NT2/D1 (cell line): ENCODE measurements at regions not wholly inside any gene's neighbourhood (a gene's known extent, or its start where the extent isn't known, plus 50 kb on each side); places are given as distances from the start of the nearest gene placed in this dataset.

Source experiments
- DNase-seq: peaks from one replicate; pipeline ENCODE4 v3.0.0-alpha.2; 2011; ENCODE audit warnings: low read depth, low spot score
- H3K27me3 ChIP-seq: 2 replicates; pipeline ENCODE4 v1.6.0; 2011; ENCODE audit warnings: mild to moderate bottlenecking; ENCODE audit not compliant: insufficient read length, insufficient read depth
- H3K36me3 ChIP-seq: 2 replicates; pipeline ENCODE4 v1.6.1; 2011; ENCODE audit warnings: mild to moderate bottlenecking, low read length, mixed read lengths; ENCODE audit not compliant: insufficient read depth, insufficient read length
- H3K4me1 ChIP-seq: 2 replicates; pipeline ENCODE4 v1.5.1; 2011; ENCODE audit not compliant: insufficient read depth, insufficient read length
- H3K4me3 ChIP-seq: 2 replicates; pipeline ENCODE4 v1.5.1; 2011; ENCODE audit warnings: low read depth; ENCODE audit not compliant: insufficient read length
- H3K9ac ChIP-seq: 2 replicates; pipeline ENCODE4 v1.6.0; 2011; ENCODE audit warnings: low read depth; ENCODE audit not compliant: insufficient read length
- H3K9me3 ChIP-seq: 2 replicates; pipeline ENCODE4 v1.5.1; 2011; ENCODE audit warnings: mild to moderate bottlenecking, low read length; ENCODE audit not compliant: insufficient read depth
- SUZ12 ChIP-seq: IDR thresholded peaks from 2 replicates; pipeline ENCODE4 v1.6.1; 2011; ENCODE audit not compliant: insufficient read length, insufficient read depth; ENCODE audit errors: extremely low read depth
- YY1 ChIP-seq: IDR thresholded peaks from 2 replicates; pipeline ENCODE4 v1.6.1; 2011; ENCODE audit not compliant: insufficient read length, insufficient read depth
- ZNF274 ChIP-seq: IDR thresholded peaks from 2 replicates; pipeline ENCODE4 v1.6.1; 2011; ENCODE audit warnings: mild to moderate bottlenecking, low read depth, low read length

GRCh38 chr1:215376544-215377264, 190.4 kb upstream of the KCTD3 start:
- no peaks in the 10 kb centered on the region for H3K9me3 ChIP-seq
- TF ChIP-seq YY1 (no peak), ZNF274 (no peak), SUZ12 (no peak)
- no peak overlapping the region for H3K9ac ChIP-seq
- no peaks in the 10 kb centered on the region for H3K36me3 ChIP-seq
- DNase-seq: no peak
- H3K27me3 ChIP-seq: no peaks in the 10 kb centered on the region
- no peak overlapping the region for H3K4me3 ChIP-seq
- H3K4me1 ChIP-seq: no peaks in the 10 kb centered on the region

- Histone ChIP-seq H3K36me3 (no peaks in the 10 kb centered on the region), H3K4me3 (no peak overlapping the region), H3K9ac (no peak overlapping the region), H3K9me3 (no peaks in the 10 kb centered on the region), H3K4me1 (no peaks in the 10 kb centered on the region), H3K27me3 (no peaks in the 10 kb centered on the region)
- TF ChIP-seq ZNF274: no peak
- TF ChIP-seq YY1: no peak
- TF ChIP-seq SUZ12: no peak
- DNase-seq: no peak
Measured at GRCh38 chr1:215377746-215378145, 189.4 kb upstream of the KCTD3 start.

DNA sequence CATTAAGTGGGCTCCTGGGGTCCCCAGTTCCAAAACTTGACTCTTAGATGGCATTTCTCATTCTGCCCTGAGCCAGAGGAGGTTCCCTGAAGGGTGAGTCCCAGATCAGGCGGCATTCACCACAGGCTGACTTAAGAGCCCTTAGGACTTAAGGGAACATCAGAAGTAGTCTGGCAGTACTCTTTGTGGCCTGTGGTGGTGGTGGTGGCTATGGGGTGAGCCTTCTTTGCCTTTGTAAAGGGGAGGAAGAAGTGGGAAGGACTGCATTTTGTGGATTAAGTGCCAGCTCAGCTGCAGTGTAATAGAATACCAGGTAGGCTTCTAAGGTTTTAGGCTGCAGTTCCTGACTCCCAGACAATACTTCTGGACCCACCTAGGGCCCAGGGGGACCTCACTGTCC, 186.5 kb upstream of the KCTD3 start:
- no peak overlapping the region for H3K9ac ChIP-seq
- no peaks in the 10 kb centered on the region for H3K9me3 ChIP-seq
- H3K36me3 ChIP-seq: no peaks in the 10 kb centered on the region
- no peaks in the 10 kb centered on the region for H3K27me3 ChIP-seq
- TF ChIP-seq SUZ12 (no peak), YY1 (no peak)
- DNase-seq: no peak
- no peak overlapping the region for H3K4me3 ChIP-seq
- no peaks in the 10 kb centered on the region for H3K4me1 ChIP-seq

GRCh38 chr1:215393476-215393875, 173.6 kb upstream of the KCTD3 start:
- DNase-seq: no peak
- no peaks in the 10 kb centered on the region for H3K4me1 ChIP-seq
- TF ChIP-seq ZNF274: no peak
- TF ChIP-seq YY1: no peak
- no peak for TF ChIP-seq SUZ12

DNA sequence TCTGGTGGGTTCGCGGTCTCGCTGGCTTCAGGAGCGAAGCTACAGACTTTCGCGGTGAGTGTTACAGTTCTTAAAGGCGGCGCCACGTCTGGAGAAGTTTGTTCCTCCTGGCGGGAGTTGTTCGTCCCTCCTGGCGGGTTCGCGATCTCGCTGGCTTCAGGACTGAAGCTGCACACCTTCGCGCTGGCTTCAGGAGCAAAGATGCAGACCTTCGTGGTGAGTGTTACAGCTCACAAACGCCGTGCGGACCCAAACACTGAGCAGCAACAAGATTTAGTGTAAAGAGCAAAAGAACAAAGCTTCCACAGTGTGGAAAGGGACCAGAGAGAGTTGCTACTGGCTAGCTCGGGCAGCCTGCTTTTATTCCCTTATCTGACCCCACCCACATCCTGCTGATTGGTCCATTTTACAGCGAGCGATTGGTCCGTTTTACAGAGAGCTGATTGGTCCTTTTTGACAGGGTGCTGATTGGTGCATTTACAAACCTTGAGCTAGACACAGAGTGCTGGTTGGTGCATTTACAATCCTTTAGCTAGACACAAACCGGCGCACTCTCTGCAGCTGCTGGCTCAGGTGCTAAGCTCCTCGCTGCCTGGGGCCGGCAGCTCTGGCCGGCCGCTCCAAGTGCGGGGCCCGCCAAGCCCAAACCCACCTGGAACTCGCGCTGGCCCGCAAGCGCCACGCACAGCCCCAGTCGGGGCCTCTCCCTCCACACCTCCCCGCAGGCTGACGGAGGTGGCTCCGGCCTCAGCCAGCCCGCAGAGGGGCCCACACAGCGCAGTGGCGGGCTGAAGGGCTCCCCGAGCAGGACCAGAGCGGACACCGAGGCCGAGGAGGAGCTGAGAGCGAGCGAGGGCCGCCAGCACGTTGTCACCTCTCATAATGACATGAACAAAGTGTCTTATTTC, 172.8 kb upstream of the KCTD3 start:
- no peak for TF ChIP-seq YY1
- TF ChIP-seq ZNF274: no peak
- no peak for TF ChIP-seq SUZ12
- no peak for DNase-seq

More at GRCh38 chr1:215393476-215393875, 173.6 kb upstream of the KCTD3 start:
- Histone ChIP-seq H3K9me3 (peaks cover 35% of the 10 kb centered on the region), H3K36me3 (no peaks in the 10 kb centered on the region), H3K4me3 (no peak overlapping the region), H3K27me3 (no peaks in the 10 kb centered on the region), H3K9ac (no peak overlapping the region)

GRCh38 chr1:215397106-215397505, 170.0 kb upstream of the KCTD3 start:
- Histone ChIP-seq H3K9ac (no peak overlapping the region), H3K9me3 (peaks cover 6% of the 10 kb centered on the region; the same call in 1 of the 2 replicates), H3K27me3 (no peaks in the 10 kb centered on the region), H3K36me3 (no peaks in the 10 kb centered on the region), H3K4me1 (no peaks in the 10 kb centered on the region), H3K4me3 (no peak overlapping the region)
- no peak for DNase-seq
- no peak for TF ChIP-seq ZNF274
- TF ChIP-seq YY1: no peak
- TF ChIP-seq SUZ12: no peak

More for the DNA sequence above, 172.8 kb upstream of the KCTD3 start:
- H3K4me1 ChIP-seq: no peaks in the 10 kb centered on the region
- H3K27me3 ChIP-seq: no peaks in the 10 kb centered on the region
- H3K36me3 ChIP-seq: no peaks in the 10 kb centered on the region
- no peak overlapping the region for H3K4me3 ChIP-seq
- no peak overlapping the region for H3K9ac ChIP-seq
- peaks cover 26% of the 10 kb centered on the region for H3K9me3 ChIP-seq

DNA sequence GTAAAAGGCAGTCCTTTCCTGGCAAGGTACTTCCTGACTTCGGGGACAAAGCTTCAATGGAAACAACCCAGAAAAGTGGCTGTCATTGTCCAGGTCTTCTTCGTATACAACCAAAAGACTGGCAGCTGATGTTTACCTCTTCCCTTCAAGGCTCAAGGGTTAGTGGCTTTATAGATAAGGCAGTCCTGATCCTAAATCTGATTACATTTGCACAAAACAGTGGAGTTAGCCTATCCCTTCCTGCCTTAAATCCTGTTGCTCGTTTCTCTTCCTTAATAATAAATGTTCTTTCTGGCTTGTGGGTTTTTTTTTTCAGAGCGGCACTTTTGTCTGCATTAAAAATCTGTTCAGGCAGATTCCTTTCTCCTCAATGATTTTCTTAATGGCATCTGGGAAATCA, 169.3 kb upstream of the KCTD3 start:
- H3K9me3 ChIP-seq: peaks cover 6% of the 10 kb centered on the region; the same call in 1 of the 2 replicates
- H3K4me3 ChIP-seq: no peak overlapping the region
- no peak for DNase-seq
- H3K36me3 ChIP-seq: no peaks in the 10 kb centered on the region
- H3K27me3 ChIP-seq: no peaks in the 10 kb centered on the region
- H3K4me1 ChIP-seq: no peaks in the 10 kb centered on the region
- no peak overlapping the region for H3K9ac ChIP-seq
- TF ChIP-seq SUZ12 (no peak), ZNF274 (no peak), YY1 (no peak)
